SW480 (cell line): ENCODE measurements at regions not wholly inside any gene's neighbourhood (a gene's known extent, or its start where the extent isn't known, plus 50 kb on each side); places are given as distances from the start of the nearest gene placed in this dataset.

Experiments used
- DNase-seq: peaks from one replicate; pipeline ENCODE4 v3.0.0-alpha.2; 2016; ENCODE audit warnings: low spot score

DNA sequence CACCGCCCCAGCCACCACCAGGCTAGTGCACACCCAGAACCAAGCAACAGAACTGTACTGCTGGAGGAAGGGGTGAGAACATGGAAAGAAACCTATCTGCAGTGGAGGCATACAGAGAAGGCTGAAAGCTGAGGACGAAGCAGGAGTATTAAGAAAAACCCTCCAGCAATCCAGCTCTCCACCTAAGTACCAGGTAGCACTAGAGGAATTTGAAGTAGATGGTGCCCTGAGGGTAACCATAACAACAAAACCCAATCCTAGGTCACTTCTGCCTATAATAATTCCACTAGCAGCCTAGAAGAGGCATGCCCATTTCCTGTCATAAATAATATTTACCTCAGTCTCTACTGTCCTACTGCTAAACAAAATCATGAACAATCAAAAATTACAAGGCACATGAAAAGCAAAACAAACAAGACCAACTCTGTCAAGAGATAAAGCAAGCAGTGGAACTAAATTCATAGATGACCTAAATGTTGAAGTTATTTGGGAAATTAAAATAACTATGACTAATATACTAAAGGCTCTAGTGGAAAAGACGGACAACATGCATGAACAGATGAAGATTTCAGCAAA is 51.1 kb downstream of the HYCC1 start:
- no peak for DNase-seq

DNA sequence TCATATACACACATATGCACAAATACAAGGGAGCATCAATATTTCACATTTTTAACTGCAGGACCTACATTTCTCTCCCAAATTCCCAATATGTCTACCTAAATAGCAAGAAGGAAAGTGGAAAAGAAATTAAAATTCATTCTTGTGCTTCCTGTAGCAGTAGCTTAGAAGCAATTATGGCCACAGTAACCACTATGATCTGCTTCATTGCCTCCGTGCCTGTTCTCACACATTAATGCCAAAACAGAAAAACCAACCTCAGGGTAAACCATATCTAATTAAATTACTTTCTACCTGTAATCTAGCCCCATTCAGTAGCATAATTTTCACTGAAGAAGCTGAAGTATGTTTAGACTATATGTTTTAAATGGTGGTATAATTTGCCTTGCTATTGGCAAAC is 55.2 kb downstream of the HYCC1 start:
- DNase-seq = no peak

DNA sequence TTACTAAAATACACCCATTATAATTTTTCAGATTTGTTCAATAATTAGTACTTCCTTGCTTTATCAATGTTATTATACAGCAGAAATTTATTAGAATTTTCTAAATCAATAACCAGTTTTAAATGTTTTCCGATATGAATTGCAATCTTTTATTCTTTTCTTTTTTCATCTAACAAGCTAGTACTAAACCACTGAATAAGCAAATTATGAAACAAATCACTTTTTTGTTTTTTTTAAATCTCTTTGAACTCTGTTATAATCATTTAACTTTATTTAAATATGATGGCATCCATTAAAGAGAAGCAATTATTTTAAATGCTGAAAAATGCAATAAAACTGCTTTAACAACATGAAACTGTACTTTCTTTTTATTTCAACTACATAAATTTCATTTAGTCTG is 59.7 kb downstream of the HYCC1 start:
- no peak for DNase-seq

DNA sequence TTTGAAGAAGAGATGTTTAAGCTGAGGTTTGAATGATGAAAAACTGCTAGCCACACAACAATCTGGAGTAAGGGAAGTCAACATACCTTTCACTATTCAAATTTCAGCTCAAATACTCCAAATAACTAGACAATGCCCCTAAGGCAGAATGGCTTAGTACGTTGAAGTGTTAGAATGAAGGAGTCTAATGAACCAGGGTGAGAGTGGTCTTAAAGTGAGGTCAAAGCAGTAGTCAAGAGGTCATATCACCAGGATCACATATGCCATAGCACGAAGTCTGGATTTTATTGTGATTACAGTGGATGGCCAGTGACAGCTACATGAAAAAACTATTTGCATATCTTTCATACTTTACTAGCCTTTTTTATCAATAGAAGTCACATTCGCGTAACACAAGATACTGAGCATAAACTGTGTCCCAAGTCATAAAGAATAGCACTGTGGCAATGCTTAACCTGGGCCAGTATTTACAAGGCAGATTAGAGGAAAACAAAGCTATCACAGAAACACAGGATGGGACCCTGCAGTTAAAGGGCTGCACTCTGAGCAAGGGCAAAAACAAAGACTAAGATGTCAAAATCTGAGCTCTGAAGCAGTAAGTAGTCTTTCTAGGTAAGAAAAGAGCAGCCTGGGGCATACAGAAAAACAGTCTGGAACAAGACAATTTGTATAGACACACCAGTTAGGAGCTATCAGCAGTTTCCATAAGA is 61.5 kb downstream of the HYCC1 start:
- DNase-seq = no peak

DNA sequence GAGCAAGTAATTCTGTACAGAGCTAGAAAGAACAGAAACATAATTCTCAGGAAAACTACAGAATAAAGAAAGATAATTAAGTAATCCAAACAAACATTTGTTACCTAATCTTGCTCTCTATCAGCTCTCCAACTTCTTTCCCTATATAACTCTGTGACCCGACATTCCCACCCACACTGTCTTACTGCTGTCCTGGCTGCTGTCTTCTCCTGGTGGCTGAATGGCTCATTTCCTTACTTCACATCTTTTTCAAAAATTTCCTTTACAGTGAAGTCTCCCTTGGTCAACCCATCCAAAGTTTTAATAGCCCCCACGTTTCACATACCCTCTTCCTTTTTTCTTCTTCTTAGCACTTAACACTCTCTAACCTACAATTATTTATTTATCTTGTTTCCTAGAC is 64.0 kb downstream of the HYCC1 start:
- DNase-seq = no peak

DNA sequence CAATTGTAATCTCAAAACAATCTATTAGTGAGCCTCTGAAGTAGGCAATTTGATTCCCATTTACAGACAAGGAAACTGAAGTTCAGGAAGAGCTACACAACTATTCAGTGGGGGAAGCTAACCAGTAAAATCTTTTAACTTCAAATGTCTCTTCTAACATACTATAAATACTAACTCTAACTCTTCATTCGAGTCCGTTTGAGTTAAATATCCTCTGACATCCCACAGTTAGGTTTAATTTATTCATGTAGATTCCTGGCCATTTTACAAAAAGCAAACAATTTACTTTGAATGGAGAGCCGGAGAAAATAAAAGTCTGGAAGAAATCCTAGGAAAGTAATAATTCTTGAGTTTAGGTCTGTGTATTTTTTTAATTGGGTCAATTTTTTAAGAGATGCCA is 64.7 kb downstream of the HYCC1 start:
- DNase-seq = no peak

DNA sequence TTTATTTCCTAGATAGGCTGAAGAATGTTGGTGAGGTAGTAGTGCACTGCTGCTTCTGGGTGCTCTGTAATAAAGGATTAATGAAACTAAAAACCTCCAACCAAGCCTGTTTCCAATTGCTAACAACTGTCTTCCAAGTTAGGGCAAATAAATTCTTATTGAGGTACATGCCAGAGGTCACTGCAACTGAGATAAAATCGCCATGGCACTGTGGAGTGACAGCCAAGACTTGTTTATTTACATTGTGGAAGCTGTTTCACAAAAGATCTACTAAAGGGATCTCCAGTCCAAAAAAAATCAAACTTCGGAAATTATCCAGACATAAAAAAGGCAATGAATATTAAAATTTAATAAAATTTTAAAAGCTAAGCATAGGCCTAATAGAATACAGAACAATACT is 65.2 kb downstream of the HYCC1 start:
- DNase-seq = no peak

DNA sequence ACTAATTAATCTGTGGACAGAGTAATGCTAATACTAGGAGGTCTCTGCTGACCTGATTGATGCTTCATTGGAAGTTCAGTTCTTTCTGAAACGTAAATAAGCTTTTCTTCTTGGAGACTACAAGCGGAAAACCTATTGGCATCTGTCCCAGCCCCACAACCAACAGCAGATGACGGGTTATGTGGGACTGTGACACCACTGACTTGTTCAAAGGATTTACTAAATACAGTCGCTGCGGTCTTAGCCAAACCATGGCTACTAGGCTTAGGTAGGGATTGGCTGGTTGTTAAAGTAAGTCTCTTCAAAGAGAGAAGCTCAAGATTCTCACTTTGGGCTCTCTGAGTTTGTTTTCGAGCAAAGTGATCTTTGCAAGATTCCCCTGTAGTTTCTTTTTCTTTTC is 68.3 kb downstream of the HYCC1 start:
- DNase-seq = no peak

DNA sequence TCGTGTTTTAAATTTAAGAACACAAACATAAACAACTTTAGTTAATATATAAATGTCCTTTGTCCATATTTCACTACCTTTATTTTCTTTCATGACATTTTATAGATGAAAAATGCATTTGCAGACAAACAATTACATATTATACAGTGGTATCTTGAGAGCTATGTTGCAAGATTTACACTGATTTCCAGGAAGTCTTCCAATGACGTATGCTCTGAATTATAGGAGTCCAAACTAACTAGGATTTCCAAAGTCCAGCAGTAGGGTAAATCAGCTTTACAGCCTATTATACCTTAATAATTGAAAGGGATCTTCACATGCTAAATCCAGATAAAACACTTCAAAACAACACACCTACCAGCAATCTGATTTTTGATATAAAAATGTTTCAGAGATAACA is 69.4 kb downstream of the HYCC1 start:
- DNase-seq = no peak

DNA sequence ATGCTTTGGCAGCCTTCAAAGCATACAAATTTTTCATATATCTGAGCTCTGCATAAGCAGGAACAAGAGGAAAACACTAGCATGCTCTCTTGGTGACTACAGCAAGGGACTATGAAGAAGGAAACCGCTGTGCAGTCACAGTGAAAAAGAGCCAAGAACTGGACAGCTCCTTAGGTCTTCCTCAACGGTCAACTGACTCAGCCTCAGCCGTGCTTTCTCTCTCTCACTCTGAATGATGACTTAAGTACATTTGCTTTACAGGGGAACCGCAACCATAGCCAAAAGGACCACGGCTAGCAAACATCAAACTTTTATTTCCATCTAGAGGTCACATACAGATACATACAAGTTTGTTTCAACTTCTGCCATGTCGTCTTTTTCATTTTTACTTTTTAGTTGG is 69.9 kb downstream of the HYCC1 start:
- DNase-seq = no peak

DNA sequence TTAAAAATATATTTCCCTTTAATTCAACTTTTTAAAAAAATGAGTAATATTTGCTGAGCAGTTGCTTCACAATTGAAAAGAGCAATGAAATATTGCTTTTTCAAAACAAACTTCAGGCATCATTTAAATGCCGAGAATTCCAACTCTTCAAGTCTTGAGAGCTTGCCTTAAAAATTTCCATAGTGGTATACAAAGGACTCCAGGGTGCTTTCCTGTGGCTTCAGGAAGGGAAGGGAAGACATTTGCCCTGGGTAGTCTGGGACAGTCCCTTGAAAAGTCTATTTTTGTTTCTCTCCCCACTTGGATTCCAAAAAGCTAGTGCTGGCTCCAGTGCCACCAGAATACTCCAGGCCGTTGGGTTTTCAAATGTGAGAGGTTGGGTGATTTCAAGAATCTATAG is 71.7 kb downstream of the HYCC1 start:
- DNase-seq = no peak

DNA sequence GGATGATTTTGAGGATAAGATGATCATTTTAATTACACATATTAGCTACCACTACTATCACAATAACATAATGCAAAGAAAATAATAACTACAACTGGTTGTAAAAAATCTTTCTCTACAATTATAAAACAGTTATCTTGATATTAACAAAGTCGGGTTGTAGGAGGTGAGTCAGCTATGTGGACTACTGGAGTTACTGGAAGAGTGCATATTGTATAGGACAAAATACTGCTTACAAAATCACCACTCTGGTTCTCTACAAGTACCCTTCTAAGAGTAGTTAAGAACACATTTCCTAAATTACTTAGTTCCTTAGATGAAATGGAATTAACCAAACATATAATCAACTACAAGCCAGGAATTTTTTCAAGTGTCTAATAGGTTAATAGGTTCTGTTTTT is 74.1 kb downstream of the HYCC1 start:
- DNase-seq = no peak

DNA sequence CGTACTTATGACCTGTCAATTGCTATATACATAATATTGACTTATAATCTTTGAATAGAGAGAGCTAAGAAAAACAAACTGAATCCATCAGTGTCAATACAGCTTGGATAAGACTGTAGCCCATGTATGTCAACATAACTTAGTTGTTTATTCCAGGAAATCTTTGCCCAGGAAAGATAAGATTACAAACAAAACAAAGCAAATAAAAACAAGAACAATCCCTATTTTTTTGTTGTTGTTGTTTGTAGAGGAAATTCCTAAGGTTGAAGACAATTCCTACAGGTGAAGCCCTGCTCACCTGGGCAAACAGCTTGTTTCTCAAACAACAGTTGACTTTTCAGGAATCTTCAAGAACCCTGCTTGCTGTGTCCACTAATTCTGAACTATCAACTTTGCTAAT is 76.0 kb downstream of the HYCC1 start:
- no peak for DNase-seq

DNA sequence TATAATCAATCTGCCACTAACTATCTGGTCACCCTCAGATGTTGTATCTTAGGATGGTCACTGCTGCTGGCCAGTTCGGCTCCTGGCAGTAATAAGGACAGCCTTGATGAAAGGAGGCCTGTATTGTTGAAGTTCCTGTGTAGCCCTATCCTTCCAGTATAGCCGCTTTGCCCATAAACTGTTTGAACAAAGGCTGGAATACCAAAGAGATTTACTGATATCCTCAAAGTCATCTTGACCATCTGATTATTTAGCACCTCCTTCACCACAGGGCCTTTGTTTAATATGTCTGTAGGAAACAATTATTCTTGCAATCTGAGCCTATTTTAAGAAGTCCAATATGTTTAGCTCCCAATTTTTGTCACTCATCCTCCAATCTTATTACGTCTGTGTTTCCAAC is 77.7 kb downstream of the HYCC1 start:
- no peak for DNase-seq

DNA sequence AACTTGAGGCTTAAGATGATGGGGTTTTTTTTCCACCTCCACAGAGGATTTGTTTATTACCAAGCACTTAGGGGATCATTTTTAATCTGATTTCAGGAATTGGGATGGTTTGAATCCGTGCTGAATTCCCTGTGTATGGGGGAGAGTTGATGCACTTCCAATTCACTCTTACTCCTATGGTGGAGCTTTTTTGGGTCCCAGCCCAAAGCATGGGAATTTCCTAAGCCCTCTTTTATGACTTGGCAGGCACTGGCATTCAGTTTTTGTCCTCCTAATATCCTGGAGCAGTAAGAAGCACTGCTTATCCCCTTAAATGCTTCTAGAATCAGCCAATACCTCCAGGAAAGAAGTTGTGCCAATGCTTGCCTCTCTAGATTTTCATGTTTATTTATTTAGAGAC is 78.7 kb downstream of the HYCC1 start:
- no peak for DNase-seq

DNA sequence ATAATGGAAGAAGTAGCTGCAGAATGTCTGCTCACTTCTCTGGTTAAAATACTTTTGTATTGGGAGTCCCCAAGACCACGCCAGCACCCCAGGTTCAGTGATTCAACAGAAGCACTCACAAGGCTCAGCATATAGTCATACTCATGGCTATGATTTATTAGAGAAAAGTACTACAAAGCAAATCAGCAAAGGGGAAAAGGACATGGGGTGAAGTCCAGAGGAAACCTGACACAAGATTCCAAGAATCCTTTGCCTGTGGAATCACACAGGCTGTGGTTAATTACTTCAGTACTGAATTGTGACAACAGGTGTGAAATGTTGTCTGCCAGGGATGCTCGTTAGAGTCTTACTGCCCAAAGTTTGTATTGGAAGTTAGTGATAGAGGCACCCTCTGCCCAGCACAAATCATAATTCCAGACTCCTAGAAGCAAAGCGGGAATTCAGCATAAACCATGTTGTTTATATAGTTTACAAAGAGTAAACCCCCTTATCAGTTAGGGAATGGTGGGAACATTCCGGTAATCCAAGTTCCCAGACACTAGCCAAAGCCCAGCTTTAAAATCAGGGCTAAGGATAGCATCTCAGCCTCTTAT is 79.4 kb downstream of the HYCC1 start:
- no peak for DNase-seq

DNA sequence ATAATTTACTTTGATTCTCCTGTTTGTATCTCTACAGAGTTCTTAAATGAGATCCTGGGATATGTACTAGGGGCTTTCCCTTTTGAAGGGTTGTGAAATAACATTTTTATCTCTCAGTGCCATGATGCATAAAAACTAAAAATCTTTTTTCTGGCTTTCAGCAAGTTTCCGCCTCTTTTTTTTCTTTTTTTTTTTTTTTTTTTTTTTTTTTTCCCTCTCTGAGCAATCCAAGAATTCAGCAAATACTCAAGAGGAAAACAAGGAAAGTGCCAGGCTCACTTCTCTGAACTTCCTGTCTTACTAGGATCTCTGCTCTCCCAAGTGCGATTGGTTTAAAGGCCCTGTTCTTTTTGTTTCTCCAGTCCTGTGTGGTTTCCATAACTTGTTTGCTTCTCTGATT is 79.9 kb downstream of the HYCC1 start:
- no peak for DNase-seq

DNA sequence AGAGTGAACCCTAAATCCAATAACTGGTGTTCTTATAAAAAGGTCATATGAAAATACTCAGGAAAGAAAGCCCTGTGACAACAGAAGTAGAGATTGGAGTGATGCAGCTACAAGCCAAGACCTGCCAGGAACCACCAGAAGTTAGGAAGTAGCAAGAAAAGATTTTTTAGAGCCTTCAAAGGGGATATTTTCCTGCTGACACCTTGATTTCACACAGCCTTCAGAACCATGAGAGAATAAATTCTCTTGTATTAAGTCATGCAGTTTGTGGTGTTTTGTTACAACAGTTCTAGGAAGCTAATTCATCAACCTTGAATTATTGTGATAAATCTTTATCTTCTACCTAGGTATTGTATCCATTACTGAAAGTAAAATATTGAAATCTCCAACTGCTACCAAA is 81.0 kb downstream of the HYCC1 start:
- no peak for DNase-seq

DNA sequence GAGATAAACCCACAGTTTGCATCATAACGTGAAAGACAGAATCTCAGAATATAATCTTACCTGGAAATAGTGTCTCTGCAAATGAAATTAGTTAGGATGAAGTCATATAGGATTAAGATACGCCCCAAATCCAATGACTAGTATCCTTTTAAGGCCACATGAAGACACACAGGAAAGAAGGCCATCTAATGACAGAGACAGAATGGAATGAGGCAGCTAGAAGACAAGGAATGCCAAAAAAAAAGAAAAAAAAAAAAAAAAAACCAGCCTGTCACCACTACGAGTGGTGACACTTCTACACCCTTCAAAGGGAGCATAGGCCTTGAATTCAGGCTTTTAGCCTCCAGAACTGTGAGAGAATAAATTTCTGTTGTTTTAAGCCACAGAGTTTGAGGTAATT is 82.9 kb downstream of the HYCC1 start:
- DNase-seq = no peak

DNA sequence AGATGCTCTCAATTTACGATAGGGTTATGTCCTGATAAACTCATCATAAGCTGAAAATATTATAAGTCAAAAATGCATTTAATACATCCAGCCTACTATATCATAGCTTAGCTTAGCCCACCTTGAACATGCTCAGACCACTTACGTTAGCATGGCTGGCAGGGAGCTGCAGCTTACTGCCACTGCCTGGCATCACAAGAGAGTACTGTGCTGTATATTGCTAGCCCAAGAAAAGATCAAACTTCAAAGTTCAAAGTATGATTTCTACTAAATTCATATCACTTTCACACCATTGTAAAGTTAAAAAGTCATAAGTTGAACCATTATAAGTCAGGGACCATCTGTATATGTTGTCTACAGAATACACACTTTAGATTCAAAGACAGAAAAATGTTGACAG is 91.6 kb downstream of the HYCC1 start:
- DNase-seq = no peak

DNA sequence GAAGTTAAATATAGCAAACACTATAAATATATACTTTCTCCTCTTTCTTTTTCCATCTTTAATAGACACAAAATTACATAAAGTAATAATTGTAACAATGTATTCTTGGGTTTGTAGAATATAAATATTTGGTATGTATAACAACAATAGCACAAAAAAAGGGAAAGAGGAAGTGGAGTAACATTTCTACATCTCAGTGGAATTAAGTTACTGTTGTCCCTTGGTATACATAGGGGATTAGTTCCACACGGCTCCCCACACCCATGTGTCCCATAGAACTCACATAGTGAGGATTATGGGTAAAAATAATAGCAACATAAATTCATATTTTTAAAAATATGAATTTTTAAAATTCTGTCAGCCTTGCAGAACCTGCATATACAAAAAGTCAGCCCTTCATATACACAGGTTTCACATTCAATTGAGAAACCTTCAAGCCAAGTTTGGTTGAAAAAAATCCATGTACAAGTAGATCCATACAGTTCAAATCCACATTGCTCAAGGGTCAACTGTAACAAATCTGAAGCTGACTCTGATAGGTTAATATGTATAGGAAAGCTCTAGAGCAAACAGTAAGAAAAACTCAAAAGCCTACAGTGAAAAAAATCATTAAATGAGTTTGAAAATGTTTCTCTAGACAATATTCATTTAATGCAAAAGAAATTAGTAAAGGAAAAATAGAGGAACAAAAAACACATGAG is 92.4 kb downstream of the HYCC1 start:
- DNase-seq = no peak

DNA sequence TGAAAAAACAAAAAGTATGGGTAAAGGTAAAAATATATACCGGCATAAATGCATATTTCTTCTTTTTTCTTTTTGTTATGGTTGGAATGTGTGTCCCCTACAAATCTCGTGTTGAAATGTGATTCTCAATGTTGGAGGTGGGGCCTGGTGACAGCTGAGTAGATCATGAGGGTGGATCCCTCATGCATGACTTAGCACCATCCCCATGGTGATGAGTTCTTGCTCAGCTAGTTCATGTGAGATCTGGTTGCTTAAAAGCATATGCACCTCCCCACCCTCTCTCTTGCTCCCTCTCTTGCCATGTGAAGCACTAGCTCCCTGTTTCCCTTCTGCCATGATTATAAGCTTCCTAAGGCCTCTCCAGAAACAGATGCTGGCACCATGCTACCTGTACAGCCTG is 93.3 kb downstream of the HYCC1 start:
- no peak for DNase-seq

DNA sequence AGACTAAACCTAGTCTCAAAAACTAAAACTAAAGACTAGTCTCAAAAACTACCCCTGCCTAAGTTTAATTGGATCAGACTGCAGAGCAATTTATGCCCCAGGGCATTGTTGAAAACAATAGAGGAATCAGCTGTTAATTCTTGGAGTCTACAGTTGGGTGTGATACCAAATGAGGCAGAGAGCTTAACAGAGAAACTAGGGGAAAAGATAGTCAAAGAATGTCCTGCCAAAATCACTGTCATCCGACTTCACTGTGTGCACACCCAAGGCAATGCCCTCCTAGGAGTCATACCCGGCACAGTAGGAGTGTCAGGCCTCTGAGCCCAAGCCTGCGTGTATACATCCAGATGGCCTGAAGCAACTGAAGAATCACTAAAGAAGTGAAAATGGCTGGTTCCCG is 90.5 kb upstream of the TOMM7 start:
- DNase-seq = no peak
